ENCODE measurements at regions not wholly inside any gene's neighbourhood (a gene's known extent, or its start where the extent isn't known, plus 50 kb on each side); places are given as distances from the start of the nearest gene placed in this dataset.

- Mint-ChIP-seq H3K9me3 (0 out of 3 replicates have a peak, but pooled peaks cover 3% of the 10 kb centered on the region), H3K27me3 (ENCODE audit: insufficient read depth, low read depth, poor library complexity) (no peaks in the 10 kb centered on the region), H3K36me3 (ENCODE audit: low read depth) (no peaks in the 10 kb centered on the region; the same call in 2 of the 3 replicates), H3K4me3 (no peak overlapping the region), H3K27ac (no peak overlapping the region), H3K4me1 (no peaks in the 10 kb centered on the region; the same call in 2 of the 3 replicates)
- ATAC-seq (no peak), DNase-seq (ENCODE audit: low spot score) (no peak)
- TF ChIP-seq STAT1 (IDR thresholded peaks at IDR 0.05; ENCODE audit: unreplicated experiment), result no peak
- no peak for TF ChIP-seq ETS1 (IDR thresholded peaks at IDR 0.05)
- no peak for TF ChIP-seq JUNB (IDR thresholded peaks at IDR 0.05; ENCODE audit: unreplicated experiment)
- TF ChIP-seq ZNF114 (CRISPR knock-in tag; IDR thresholded peaks at IDR 0.05), result no peak
- no peak for TF ChIP-seq ZNF331 (CRISPR knock-in tag; IDR thresholded peaks at IDR 0.05; ENCODE audit: low read depth)
- TF ChIP-seq EZH2phosphoT487 (IDR thresholded peaks at IDR 0.05; ENCODE audit: unreplicated experiment), result no peak
- no peak for TF ChIP-seq REST (IDR thresholded peaks at IDR 0.05; ENCODE audit: unreplicated experiment)
- no peak for TF ChIP-seq EZH2 (IDR thresholded peaks at IDR 0.05; ENCODE audit: low read depth, unreplicated experiment)
- TF ChIP-seq POLR2AphosphoS5 (IDR thresholded peaks at IDR 0.05; ENCODE audit: low read depth), result no peak
- no peak for TF ChIP-seq ZNF462 (CRISPR knock-in tag; IDR thresholded peaks at IDR 0.05)
- no peak for TF ChIP-seq CREB1 (CRISPR knock-in tag; IDR thresholded peaks at IDR 0.05; ENCODE audit: low read depth)
- no peak for TF ChIP-seq CTCF (conservative IDR thresholded peaks at IDR 0.05; ENCODE audit: low read depth in 2 of 2)
- no peak for TF ChIP-seq NANOG (IDR thresholded peaks at IDR 0.05; ENCODE audit: borderline replicate concordance)
- Histone ChIP-seq H2AFZ (no peak overlapping the region), H3K27me3 (ENCODE audit: insufficient read depth) (no peaks in the 10 kb centered on the region), H3F3A (replicated peaks; ENCODE audit: low read depth) (no peaks in the 10 kb centered on the region), H3K4me3 (no peak overlapping the region), H3K36me3 (ENCODE audit: insufficient read depth) (no peaks in the 10 kb centered on the region), H3K4me2 (no peak overlapping the region), H3K9me2 (ENCODE audit: insufficient read depth) (no peaks in the 10 kb centered on the region), H3K79me2 (replicated peaks; ENCODE audit: insufficient read depth) (no peaks in the 10 kb centered on the region), H3K27ac (ENCODE audit: low read depth) (no peak overlapping the region), H3K4me1 (ENCODE audit: insufficient read depth) (no peaks in the 10 kb centered on the region), H4K20me1 (replicated peaks; ENCODE audit: insufficient read depth) (no peaks in the 10 kb centered on the region)
Measured at GRCh38 chr9:88267283-88267682, 121.0 kb upstream of the SPIN1 start.

Measured in GM23338 (cell line).